Activated CD8-positive, alpha-beta T cell treated with anti-CD3 and anti-CD28 coated beads for 36 hours (primary cell): ENCODE measurements at regions not wholly inside any gene's neighbourhood (a gene's known extent, or its start where the extent isn't known, plus 50 kb on each side); places are given as distances from the start of the nearest gene placed in this dataset.

ENCODE experiments used
- ATAC-seq: fragments of 200-7000 bp; cut with Tn5 transposase; one replicate; pipeline ENCODE4 v1.10.0; 2021; ENCODE audit warnings: mild to moderate bottlenecking, moderate library complexity
- CTCF ChIA-PET: fragments of 350-600 bp; sonication (Branson Sonifier 250); formaldehyde crosslinking; loops from one replicate; lab custom pipeline; 2021; ENCODE audit warnings: antibody characterized with exemption; lab: Charles Lee
- POLR2A ChIA-PET: fragments of 350-600 bp; sonication (Branson Sonifier 250); formaldehyde crosslinking; loops from one replicate; lab custom pipeline; 2021; ENCODE audit warnings: antibody characterized with exemption; lab: Charles Lee
- DNase-seq: peaks from one replicate; pipeline ENCODE4 v3.0.0-alpha.2; 2020
- H3K27ac Mint-ChIP-seq: one replicate; pipeline ENCODE4 v1.8.0; 2021; ENCODE audit warnings: mild to moderate bottlenecking, mixed read lengths
- H3K27me3 Mint-ChIP-seq: one replicate; pipeline ENCODE4 v1.8.0; 2021; ENCODE audit warnings: mixed read lengths
- H3K36me3 Mint-ChIP-seq: one replicate; pipeline ENCODE4 v1.8.0; 2021; ENCODE audit warnings: low read depth, mixed read lengths
- H3K4me1 Mint-ChIP-seq: one replicate; pipeline ENCODE4 v1.8.0; 2021; ENCODE audit warnings: low read depth, mixed read lengths
- H3K4me3 Mint-ChIP-seq: one replicate; pipeline ENCODE4 v1.8.0; 2021; ENCODE audit warnings: mild to moderate bottlenecking, moderate library complexity, mixed read lengths
- H3K9me3 Mint-ChIP-seq: one replicate; pipeline ENCODE4 v1.8.0; 2021; ENCODE audit warnings: mixed read lengths
- CTCF ChIP-seq: fragments of 200-600 bp; IDR thresholded peaks from one replicate; pipeline ENCODE4 v1.8.0; 2022; ENCODE audit warnings: antibody characterized with exemption, mild to moderate bottlenecking
- intact Hi-C: fragments of 100-400 bp; cut with micrococcal nuclease; formaldehyde crosslinking; loops from one replicate; pipeline ENCODE4 v1.10.0; 2022

DNA sequence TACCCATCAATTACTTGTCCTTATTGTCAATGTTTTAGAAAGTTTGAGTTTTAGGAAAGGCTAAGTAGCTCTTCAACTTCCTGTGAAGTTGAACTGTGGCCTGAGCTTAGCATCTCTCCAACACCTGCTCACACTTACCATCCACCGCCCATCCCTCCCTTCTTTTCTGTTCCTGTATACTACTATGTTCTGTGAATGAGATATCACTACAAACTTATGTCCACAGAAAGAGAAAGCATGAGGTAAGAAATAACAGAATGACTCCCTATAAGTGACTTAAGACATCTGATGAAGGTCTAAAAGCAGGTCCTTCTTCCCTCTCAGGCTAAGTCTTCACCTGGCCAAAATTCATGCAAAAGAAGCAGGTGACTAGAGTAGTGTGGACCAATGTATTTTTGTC, 246.3 kb upstream of the PREP start:
- no peak for ATAC-seq
- Mint-ChIP-seq H3K4me3 (no peak overlapping the region), H3K4me1 (peaks cover 80% of the 10 kb centered on the region)

DNA sequence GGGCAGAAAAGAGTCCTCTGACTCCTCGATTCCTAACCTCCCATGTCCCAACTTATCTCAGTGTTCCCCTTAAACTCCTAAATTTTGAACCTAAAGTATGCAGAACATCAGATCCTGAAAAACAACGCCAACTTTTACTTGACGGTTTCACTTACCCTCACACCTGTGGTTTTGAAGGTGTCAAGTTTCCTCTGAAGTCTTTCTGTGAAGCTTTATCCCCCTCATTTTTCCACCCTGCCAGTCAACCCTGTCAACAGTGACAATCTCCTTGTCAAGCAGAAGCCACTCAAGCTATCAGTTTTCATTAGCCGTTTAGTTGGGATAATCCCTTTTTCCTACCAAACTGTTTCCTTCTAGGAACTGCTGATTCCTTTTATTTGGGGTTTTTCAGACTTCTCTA, 245.4 kb upstream of the PREP start:
- no peaks in the 10 kb centered on the region for H3K9me3 Mint-ChIP-seq
- ChIA-PET POLR2A (interaction anchor here (0.6 to 1.1 kb wide), 2 partner anchors 164 to 346 kb away, joined by 3 to 4 read pairs; no protein-coding TSS in a partner anchor), CTCF (interaction anchor here (1.4 to 1.5 kb wide), 2 partner anchors 27 to 217 kb away, joined by 3 to 4 read pairs; no protein-coding TSS in a partner anchor)
- H3K4me3 Mint-ChIP-seq: no peak overlapping the region
- H3K36me3 Mint-ChIP-seq: no peaks in the 10 kb centered on the region
- TF ChIP-seq CTCF: no peak
- intact Hi-C loops: loop anchor here (10.0 kb wide), 1 partner anchor 163 kb away; no protein-coding TSS in a partner anchor
- DNase-seq: peak; percentile 61
- H3K4me1 Mint-ChIP-seq: peaks cover 82% of the 10 kb centered on the region
- H3K27me3 Mint-ChIP-seq: peaks cover 4% of the 10 kb centered on the region
- ATAC-seq: no peak
- H3K27ac Mint-ChIP-seq: peak overlapping the region; percentile 83

More for the DNA sequence above, 246.3 kb upstream of the PREP start:
- ChIA-PET CTCF (interaction anchor here (1.4 to 1.5 kb wide), 3 partner anchors 28 to 574 kb away, joined by 3 to 4 read pairs (median 3); no protein-coding TSS in a partner anchor), POLR2A (no interaction called here)
- TF ChIP-seq CTCF: no peak
- Mint-ChIP-seq H3K36me3 (no peaks in the 10 kb centered on the region), H3K27me3 (peaks cover 4% of the 10 kb centered on the region), H3K27ac (peak overlapping the region; percentile 87), H3K9me3 (no peaks in the 10 kb centered on the region)
- DNase-seq: no peak
- intact Hi-C loops: loop anchor here (10.0 kb wide), 1 partner anchor 164 kb away; no protein-coding TSS in a partner anchor

DNA sequence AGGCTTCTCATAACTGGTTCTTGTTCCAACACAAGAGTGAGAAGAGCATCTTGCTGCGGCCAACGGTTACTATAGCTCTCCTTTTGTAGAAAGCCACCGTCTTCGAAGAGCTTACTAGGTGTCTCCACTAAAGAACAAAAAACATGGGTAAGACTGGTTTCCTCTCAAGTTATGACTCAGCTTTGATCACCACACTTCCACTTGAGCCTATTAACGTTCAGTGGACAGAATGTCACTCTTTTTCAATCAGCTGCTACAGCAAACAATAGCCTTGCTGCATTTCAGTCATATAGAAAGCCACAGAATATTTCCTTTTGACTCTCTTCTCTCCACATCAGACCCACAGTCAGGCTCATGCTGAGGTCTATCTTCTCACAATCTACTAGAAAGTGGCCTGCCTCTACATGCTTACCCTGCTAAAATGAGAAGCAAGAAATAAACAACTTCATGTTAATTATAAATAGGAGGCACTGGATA, 243.5 kb upstream of the PREP start:
- CTCF ChIA-PET: interaction anchor here (0.6 kb wide), 1 partner anchor 193 kb away, joined by 3 read pairs; no protein-coding TSS in a partner anchor
- TF ChIP-seq CTCF: no peak
- no peaks in the 10 kb centered on the region for H3K36me3 Mint-ChIP-seq
- intact Hi-C loops: loop anchor here (2.0 to 10.0 kb wide), 2 partner anchors 162 to 450 kb away; no protein-coding TSS in a partner anchor
- H3K4me1 Mint-ChIP-seq: peaks cover 67% of the 10 kb centered on the region
- peak overlapping the region; percentile 89 for H3K27ac Mint-ChIP-seq
- peaks cover 3% of the 10 kb centered on the region for H3K27me3 Mint-ChIP-seq
- POLR2A ChIA-PET: interaction anchor here (0.6 to 1.1 kb wide), 5 partner anchors 13 to 336 kb away, joined by 3 to 5 read pairs (median 4); no protein-coding TSS in a partner anchor
- ATAC-seq (peak; percentile 84), DNase-seq (peak; percentile 76)
- no peak overlapping the region for H3K4me3 Mint-ChIP-seq
- no peaks in the 10 kb centered on the region for H3K9me3 Mint-ChIP-seq

- Mint-ChIP-seq H3K27me3 (peaks cover 3% of the 10 kb centered on the region), H3K4me1 (peaks cover 63% of the 10 kb centered on the region), H3K9me3 (no peaks in the 10 kb centered on the region), H3K4me3 (no peak overlapping the region), H3K36me3 (no peaks in the 10 kb centered on the region), H3K27ac (peak overlapping the region; percentile 89)
- no peak for DNase-seq
- ChIA-PET POLR2A (interaction anchor here (0.6 to 1.1 kb wide), 6 partner anchors 12 to 337 kb away, joined by 3 to 5 read pairs (median 4); no protein-coding TSS in a partner anchor), CTCF (interaction anchor here (0.6 kb wide), 1 partner anchor 192 kb away, joined by 3 read pairs; no protein-coding TSS in a partner anchor)
- no peak for TF ChIP-seq CTCF
- peak; percentile 17 for ATAC-seq
- intact Hi-C loops: loop anchor here (2.0 to 10.0 kb wide), 2 partner anchors 161 to 451 kb away; no protein-coding TSS in a partner anchor
These were observed 243.1 kb upstream of the PREP start for GRCh38 chr6:105645958-105646357.

DNA sequence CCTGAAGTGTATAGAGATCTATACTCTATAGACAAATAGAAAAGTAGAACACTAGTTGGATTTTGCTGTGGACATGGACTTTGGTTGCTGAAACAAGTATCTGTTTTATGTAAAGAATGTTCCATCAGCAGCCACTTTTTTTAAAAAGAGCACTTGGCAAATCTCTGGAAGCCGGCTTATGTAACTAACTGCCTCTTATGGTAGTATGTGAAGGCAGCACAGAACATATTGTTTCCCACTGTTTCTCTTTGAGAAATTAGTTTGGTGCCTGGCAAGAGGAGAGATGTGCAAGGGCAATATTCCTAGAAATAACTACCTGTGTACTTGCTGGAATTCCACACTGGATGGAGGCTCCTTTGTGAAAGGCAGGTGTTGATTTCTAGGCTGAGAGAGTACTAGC, 242.3 kb upstream of the PREP start:
- no peak overlapping the region for H3K4me3 Mint-ChIP-seq
- ChIA-PET POLR2A (interaction anchor here (0.6 kb wide), 1 partner anchor 24 kb away, joined by 4 read pairs; no protein-coding TSS in a partner anchor), CTCF (no interaction called here)
- peaks cover 3% of the 10 kb centered on the region for H3K27me3 Mint-ChIP-seq
- no peaks in the 10 kb centered on the region for H3K9me3 Mint-ChIP-seq
- ATAC-seq (no peak), DNase-seq (no peak)
- no peaks in the 10 kb centered on the region for H3K36me3 Mint-ChIP-seq
- no peak for TF ChIP-seq CTCF
- intact Hi-C loops: loop anchor here (10.0 kb wide), 1 partner anchor 160 kb away; no protein-coding TSS in a partner anchor
- peaks cover 56% of the 10 kb centered on the region for H3K4me1 Mint-ChIP-seq
- H3K27ac Mint-ChIP-seq: peak overlapping the region; percentile 89
